ENCODE measurements at regions not wholly inside any gene's neighbourhood (a gene's known extent, or its start where the extent isn't known, plus 50 kb on each side); places are given as distances from the start of the nearest gene placed in this dataset.
"Not testable (repeated sequence)": the region's sequence is repeated elsewhere in the genome, so short reads cannot be mapped to it uniquely, and the experiment has no call there.

- in situ Hi-C loops (cut with MboI; ENCODE audit: low pct_unique_long_range_greater_than_20kb, low sequenced_read_pairs) = no loop called here
- no peak for DNase-seq
Observed at GRCh38 chr5:161051920-161052500, 200.0 kb upstream of the ATP10B start.

DNA sequence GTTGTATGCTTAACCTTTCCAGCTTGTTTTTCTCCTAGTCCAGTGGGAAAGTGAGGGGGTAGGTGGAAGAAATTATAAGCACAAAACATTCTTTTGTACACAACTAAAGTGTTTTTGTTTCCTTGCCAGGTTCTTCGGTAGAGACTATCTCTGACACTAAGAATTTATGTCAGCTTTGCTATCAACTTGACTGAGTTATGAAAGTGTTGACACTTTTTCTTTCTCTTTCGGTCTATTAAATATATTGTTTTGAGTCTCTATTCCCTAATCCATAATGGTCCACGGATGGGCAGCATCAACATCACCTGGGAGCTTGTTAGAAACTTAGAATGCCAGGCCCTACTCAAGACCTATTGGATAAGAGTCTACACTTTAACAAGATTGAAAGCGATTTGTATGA, 195.0 kb upstream of the ATP10B start:
- in situ Hi-C loops (cut with MboI; ENCODE audit: low pct_unique_long_range_greater_than_20kb, low sequenced_read_pairs) = no loop called here
- DNase-seq = no peak

- in situ Hi-C loops (cut with MboI; ENCODE audit: low pct_unique_long_range_greater_than_20kb, low sequenced_read_pairs) = no loop called here
Observed at GRCh38 chr5:161042862-161043261, 190.9 kb upstream of the ATP10B start.

GRCh38 chr5:161042443-161042842, 190.4 kb upstream of the ATP10B start:
- no peak for DNase-seq
- in situ Hi-C loops (cut with MboI; ENCODE audit: low pct_unique_long_range_greater_than_20kb, low sequenced_read_pairs) = no loop called here

More at GRCh38 chr5:161042862-161043261, 190.9 kb upstream of the ATP10B start:
- DNase-seq = no peak

DNA sequence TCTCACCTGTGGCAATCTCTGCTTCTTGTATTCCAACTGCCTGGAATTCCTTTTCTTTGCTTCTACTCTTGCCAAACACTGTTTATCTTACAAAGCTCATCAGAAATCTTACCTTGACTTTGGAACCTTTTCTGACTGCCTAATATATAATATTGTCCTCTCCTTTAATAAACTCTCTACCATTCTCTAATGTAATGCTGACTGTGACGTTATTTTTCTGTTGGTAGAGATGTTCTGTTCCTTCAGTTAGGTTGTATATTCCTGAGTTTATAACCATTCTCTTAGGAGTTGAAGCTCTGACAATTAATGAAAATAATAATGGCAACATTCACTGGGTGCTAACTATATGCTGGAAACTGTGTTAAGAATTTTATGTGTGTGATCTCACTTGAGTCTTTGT, 188.8 kb upstream of the ATP10B start:
- no peak for DNase-seq
- in situ Hi-C loops (cut with MboI; ENCODE audit: low pct_unique_long_range_greater_than_20kb, low sequenced_read_pairs) = no loop called here

- in situ Hi-C loops (cut with MboI; ENCODE audit: low pct_unique_long_range_greater_than_20kb, low sequenced_read_pairs) = no loop called here
Observed at GRCh38 chr5:161036296-161036695, 184.3 kb upstream of the ATP10B start.

DNA sequence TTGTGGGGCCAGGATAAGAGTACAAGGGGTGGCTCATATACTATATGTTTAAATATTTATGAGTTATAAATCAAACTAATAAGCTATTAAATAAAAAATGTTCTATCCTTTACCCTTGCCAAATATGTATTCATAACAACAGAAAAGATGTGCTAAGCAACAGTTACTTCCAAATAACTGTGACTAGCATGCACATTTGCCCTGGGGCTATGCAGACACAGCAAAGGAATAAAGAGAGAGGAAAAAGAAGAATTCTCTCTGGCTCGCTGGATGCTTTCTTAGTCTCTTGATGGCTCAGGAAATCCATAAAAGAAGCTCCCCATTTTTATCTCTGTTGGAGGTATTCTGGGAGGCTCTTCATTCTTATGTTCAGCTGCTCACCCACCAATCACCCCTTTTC, 182.4 kb upstream of the ATP10B start:
- DNase-seq = no peak
- in situ Hi-C loops (cut with MboI; ENCODE audit: low pct_unique_long_range_greater_than_20kb, low sequenced_read_pairs) = no loop called here

More at GRCh38 chr5:161036296-161036695, 184.3 kb upstream of the ATP10B start:
- no peak for DNase-seq

- in situ Hi-C loops (cut with MboI; ENCODE audit: low pct_unique_long_range_greater_than_20kb, low sequenced_read_pairs) = no loop called here
Observed at GRCh38 chr5:161030229-161030628, 178.2 kb upstream of the ATP10B start.

GRCh38 chr5:161027763-161028162, 175.8 kb upstream of the ATP10B start:
- DNase-seq = no peak
- in situ Hi-C loops (cut with MboI; ENCODE audit: low pct_unique_long_range_greater_than_20kb, low sequenced_read_pairs) = no loop called here

More at GRCh38 chr5:161030229-161030628, 178.2 kb upstream of the ATP10B start:
- DNase-seq = no peak

DNA sequence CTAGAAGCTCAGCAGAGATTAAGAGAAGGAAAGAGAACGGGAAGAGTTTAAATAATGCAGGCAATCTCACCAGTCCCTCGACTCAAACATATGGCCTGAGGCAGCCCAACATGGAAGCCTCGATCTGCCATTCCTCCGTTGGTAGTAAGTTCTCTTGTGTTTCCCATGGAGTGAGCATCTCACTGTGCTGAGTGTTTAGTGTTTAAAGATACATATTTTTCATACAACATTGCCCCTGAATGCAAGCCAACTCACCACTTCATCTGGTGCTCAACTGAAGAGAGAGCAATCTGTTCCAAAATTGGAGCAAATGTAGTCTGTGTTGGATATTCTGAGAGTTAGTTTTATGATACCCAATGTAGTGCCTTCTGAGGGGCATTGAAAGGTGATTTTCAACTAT, 171.5 kb upstream of the ATP10B start:
- no peak for DNase-seq
- in situ Hi-C loops (cut with MboI; ENCODE audit: low pct_unique_long_range_greater_than_20kb, low sequenced_read_pairs) = no loop called here

- no peak for DNase-seq
- in situ Hi-C loops (cut with MboI; ENCODE audit: low pct_unique_long_range_greater_than_20kb, low sequenced_read_pairs) = no loop called here
Observed at GRCh38 chr5:161022151-161022550, 170.1 kb upstream of the ATP10B start.

DNA sequence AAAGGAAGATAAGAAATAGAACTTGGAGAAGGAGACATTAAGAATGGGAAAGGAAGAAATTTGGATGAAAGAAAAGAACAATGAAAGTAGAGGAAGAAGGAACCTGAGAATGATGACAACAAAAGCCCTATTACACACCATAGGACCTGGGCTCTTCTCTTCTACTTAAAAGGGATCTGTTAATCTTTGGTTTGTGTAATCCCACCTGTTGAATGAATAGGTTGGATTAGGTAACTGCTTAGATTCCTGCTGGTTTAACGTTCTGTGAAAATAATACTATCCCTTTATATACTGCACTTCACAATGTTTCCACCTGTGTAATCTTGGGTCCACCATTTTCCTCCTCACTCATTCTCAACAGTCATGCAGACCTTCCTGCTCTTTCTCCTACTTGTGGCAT, 157.8 kb upstream of the ATP10B start:
- DNase-seq = no peak
- in situ Hi-C loops (cut with MboI; ENCODE audit: low pct_unique_long_range_greater_than_20kb, low sequenced_read_pairs) = no loop called here

GRCh38 chr5:161009194-161009593, 157.2 kb upstream of the ATP10B start:
- in situ Hi-C loops (cut with MboI; ENCODE audit: low pct_unique_long_range_greater_than_20kb, low sequenced_read_pairs) = no loop called here
- DNase-seq = no peak

GRCh38 chr5:161007879-161008278, 155.9 kb upstream of the ATP10B start:
- in situ Hi-C loops (cut with MboI; ENCODE audit: low pct_unique_long_range_greater_than_20kb, low sequenced_read_pairs) = no loop called here

DNA sequence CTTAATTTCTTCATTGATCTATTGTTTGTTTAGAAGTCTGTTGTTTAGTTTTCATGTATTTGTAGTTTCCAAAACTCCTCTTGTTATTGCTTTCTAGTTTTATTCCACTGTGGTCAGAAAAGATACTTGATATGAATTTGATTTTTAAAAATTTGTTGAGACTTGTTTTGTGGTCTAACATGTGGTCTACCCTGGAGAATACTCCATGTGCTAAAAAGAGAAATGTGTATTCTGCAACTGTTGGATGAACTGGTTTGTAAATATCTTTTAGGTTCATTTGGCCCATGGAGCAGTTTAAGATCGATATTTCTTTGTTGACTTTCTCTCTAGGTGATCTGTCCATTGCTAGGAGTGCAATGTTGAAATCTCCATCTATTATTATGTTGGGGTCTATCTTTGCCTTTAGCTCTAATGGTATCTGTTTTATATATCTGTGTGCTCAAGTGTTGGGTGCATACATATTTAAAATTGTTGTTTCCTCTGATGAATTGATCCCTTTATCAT, 150.6 kb upstream of the ATP10B start:
- no peak for DNase-seq

More at GRCh38 chr5:161007879-161008278, 155.9 kb upstream of the ATP10B start:
- no peak for DNase-seq

GRCh38 chr5:161001604-161002003, 149.6 kb upstream of the ATP10B start:
- no peak for DNase-seq

More for the DNA sequence above, 150.6 kb upstream of the ATP10B start:
- in situ Hi-C loops (cut with MboI; ENCODE audit: low pct_unique_long_range_greater_than_20kb, low sequenced_read_pairs) = no loop called here

DNA sequence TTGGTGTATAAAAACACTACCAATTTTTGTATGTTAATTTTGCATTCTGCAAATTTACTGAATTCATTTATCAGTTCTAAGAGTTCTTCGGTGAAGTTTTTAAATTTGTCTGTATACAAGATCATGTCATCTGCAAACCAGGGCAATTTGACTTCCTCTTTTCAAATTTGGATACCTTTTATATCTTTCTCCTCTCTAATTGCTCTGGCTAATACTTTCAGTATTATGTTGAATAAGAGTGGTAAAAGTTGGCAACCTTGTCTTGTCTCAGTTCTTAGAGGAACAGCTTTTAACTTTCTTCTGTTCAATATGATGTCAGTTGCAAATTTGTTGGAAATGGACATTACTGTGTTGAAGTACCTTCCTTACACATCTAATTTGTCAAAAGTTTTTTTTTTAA, 149.1 kb upstream of the ATP10B start:
- in situ Hi-C loops (cut with MboI; ENCODE audit: low pct_unique_long_range_greater_than_20kb, low sequenced_read_pairs); DNase-seq: not testable (repeated sequence)

More at GRCh38 chr5:161001604-161002003, 149.6 kb upstream of the ATP10B start:
- in situ Hi-C loops (cut with MboI; ENCODE audit: low pct_unique_long_range_greater_than_20kb, low sequenced_read_pairs) = no loop called here

DNA sequence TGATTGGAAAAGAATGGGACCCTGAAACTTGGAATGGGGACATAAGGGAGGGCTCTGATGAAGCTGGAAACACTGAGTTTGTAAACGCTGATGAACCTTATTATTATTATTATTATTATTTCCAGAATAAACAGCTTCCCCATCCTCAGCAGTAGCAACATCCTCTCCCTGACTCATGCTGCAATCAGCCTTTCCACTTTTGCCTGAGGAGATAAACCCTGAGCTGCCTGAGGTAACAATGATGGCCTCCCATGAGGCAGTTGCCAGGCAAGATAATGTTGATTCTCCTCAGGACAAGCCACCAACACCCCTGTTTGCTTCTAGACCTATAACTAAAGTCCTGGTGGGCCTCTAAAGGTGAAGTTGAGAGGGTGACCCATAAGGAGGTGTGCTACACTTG, 139.2 kb upstream of the ATP10B start:
- DNase-seq = no peak
- in situ Hi-C loops (cut with MboI; ENCODE audit: low pct_unique_long_range_greater_than_20kb, low sequenced_read_pairs) = no loop called here

GRCh38 chr5:160979385-160979784, 127.4 kb upstream of the ATP10B start:
- in situ Hi-C loops (cut with MboI; ENCODE audit: low pct_unique_long_range_greater_than_20kb, low sequenced_read_pairs) = no loop called here
- no peak for DNase-seq

DNA sequence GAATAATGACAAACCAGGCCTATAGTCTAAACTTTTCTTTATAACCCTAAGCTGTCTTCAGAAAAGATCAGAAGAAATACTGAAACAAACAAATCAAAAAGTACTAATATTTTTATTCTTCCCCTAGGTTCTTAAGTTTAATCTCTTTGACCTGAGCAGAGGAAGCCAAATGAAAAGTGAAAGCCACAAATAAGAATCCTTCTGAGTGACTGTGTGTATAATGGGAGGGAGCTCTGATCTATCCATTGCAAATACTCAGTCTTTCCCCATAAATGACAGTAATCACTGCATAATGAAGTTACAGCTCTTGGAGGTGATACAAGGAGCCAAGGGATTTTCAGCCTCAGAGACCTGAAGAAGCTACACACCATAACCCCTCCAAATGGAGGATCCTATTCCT, 126.9 kb upstream of the ATP10B start:
- no peak for DNase-seq

DNA sequence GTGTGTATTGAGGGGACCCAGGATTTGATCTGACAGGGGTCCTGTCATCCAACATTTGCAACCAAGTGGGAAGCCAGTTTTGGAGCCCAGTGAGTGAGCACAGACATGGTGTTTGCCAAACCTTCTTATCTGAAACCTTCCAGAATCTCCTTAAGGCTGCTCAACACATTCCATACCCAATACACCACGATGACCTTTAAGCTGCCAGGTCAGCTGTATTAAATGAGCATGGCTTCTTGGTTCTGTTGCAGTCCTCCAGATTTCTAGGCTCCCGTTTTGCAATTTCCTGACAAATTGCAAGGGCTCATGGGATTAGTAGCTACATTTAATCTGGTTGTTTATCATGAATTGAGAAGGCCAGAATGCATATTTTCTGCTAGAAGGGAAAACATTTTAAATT, 124.2 kb upstream of the ATP10B start:
- in situ Hi-C loops (cut with MboI; ENCODE audit: low pct_unique_long_range_greater_than_20kb, low sequenced_read_pairs) = no loop called here
- DNase-seq = no peak

More for the DNA sequence above, 126.9 kb upstream of the ATP10B start:
- in situ Hi-C loops (cut with MboI; ENCODE audit: low pct_unique_long_range_greater_than_20kb, low sequenced_read_pairs) = no loop called here

Data from KBM-7 (cell line).